ENCODE measurements at regions not wholly inside any gene's neighbourhood (a gene's known extent, or its start where the extent isn't known, plus 50 kb on each side); places are given as distances from the start of the nearest gene placed in this dataset.

GRCh38 chr12:92332552-92332951 lies 186.9 kb upstream of the BTG1 start (continued):
- no peak for TF ChIP-seq CTCF (IDR thresholded peaks at IDR 0.05 in 2 of 3, conservative IDR thresholded peaks at IDR 0.05 in 1 of 3; ENCODE audit: control insufficient read depth in 2 of 3, extremely low read depth in 1 of 3, insufficient read depth in 1 of 3, low read depth in 3 of 3, low read length in 3 of 3)
- no peak for TF ChIP-seq CBX5 (IDR thresholded peaks at IDR 0.05; ENCODE audit: low read depth)
- TF ChIP-seq YY1 (IDR thresholded peaks at IDR 0.05; ENCODE audit: low read depth, low read length), result no peak
- TF ChIP-seq GATAD2B (conservative IDR thresholded peaks at IDR 0.05; ENCODE audit: low read depth), result no peak
- no peak for TF ChIP-seq SREBF2 (IDR thresholded peaks at IDR 0.05; ENCODE audit: low read length)
- TF ChIP-seq WRNIP1 (IDR thresholded peaks at IDR 0.05; ENCODE audit: borderline replicate concordance, low read depth, low read length), result no peak
- TF ChIP-seq SMAD1 (IDR thresholded peaks at IDR 0.05; ENCODE audit: low read depth, partially characterized antibody), result no peak

DNA sequence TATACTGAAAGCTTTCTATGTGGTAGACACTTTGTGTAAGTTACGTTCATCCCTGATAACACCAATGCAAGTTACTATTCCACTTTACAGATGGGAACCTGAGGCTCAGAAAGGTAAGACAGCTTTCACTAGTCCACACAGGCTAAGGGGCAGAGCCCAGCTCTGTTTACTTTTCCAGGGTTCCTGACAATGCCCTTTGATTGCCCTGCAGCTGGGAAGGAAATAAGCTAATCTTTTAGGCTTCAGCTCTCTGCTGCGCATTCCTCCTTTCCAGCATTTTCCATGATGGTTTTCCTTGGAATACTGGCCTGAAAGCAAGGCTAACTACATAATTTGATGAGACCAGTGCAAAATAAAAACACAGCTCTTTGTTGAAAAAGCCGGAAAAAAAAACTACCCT lies 185.7 kb upstream of the BTG1 start:
- SMC1A ChIA-PET (ENCODE audit: uncharacterized antibody, unreplicated experiment), result interaction anchor here (0.6 to 1.3 kb wide), 6 partner anchors 8 to 520 kb away, joined by 3 to 4 read pairs (median 3); no protein-coding TSS in a partner anchor
- no peaks in the 10 kb centered on the region for H3K79me2 ChIP-seq (ENCODE audit: control insufficient read depth, insufficient read depth, low read length)
- FAIRE-seq, result no peak
- WGBS (ENCODE audit: insufficient coverage, insufficient replicate concordance, low lambda C conversion rate, missing lambda C conversion rate), result 97% methylated on average over 3 of the region's 3 CpGs
- RAD21 ChIA-PET (ENCODE audit: unreplicated experiment), result interaction anchor here (1.1 kb wide), 1 partner anchor 520 kb away, joined by 3 read pairs; no protein-coding TSS in a partner anchor
- no TSS peak for BruUV-seq (replicated peaks)
- H3K36me3 ChIP-seq (ENCODE audit: control insufficient read depth in 2 of 2, insufficient read depth in 2 of 2, low read length in 1 of 2), result no peaks in the 10 kb centered on the region
- no peak for DNase-seq (ENCODE audit: low read depth, low spot score)
- H2AFZ ChIP-seq (ENCODE audit: control insufficient read depth, low read depth, low read length), result no peak overlapping the region
- no peak overlapping the region for H3K4me3 ChIP-seq
- POLR2A ChIA-PET, result no interaction called here
- H3K27ac ChIP-seq (ENCODE audit: control insufficient read depth, insufficient read depth), result no peak overlapping the region
- CTCF ChIA-PET, result interaction anchor here (1.2 kb wide), 1 partner anchor 78 kb away, joined by 3 read pairs; no protein-coding TSS in a partner anchor
- no peak overlapping the region for H3K9ac ChIP-seq (ENCODE audit: control insufficient read depth, insufficient read depth, low read length)
- intact Hi-C loops (cut with micrococcal nuclease; ENCODE audit: unreplicated experiment) (no loop called here), in situ Hi-C loops (cut with MboI) (no loop called here)
- H4K20me1 ChIP-seq (ENCODE audit: control insufficient read depth, insufficient read depth), result no peaks in the 10 kb centered on the region
- H3K4me1 ChIP-seq (ENCODE audit: control insufficient read depth, insufficient read depth, low read length), result no peaks in the 10 kb centered on the region
- no peak for ATAC-seq
- H3K4me2 ChIP-seq (ENCODE audit: control insufficient read depth, insufficient read depth), result no peak overlapping the region
- no peaks in the 10 kb centered on the region for H3K9me3 ChIP-seq (replicated peaks; ENCODE audit: control insufficient read depth, insufficient read depth, low read length)
- H3K27me3 ChIP-seq (replicated peaks in 1 of 2; ENCODE audit: control insufficient read depth in 2 of 2, insufficient read depth in 2 of 2, low read length in 1 of 2), result no peaks in the 10 kb centered on the region
- TF ChIP-seq SMC3 (IDR thresholded peaks at IDR 0.05; ENCODE audit: borderline replicate concordance, low read length), result no peak
- TF ChIP-seq, protein P1, sequence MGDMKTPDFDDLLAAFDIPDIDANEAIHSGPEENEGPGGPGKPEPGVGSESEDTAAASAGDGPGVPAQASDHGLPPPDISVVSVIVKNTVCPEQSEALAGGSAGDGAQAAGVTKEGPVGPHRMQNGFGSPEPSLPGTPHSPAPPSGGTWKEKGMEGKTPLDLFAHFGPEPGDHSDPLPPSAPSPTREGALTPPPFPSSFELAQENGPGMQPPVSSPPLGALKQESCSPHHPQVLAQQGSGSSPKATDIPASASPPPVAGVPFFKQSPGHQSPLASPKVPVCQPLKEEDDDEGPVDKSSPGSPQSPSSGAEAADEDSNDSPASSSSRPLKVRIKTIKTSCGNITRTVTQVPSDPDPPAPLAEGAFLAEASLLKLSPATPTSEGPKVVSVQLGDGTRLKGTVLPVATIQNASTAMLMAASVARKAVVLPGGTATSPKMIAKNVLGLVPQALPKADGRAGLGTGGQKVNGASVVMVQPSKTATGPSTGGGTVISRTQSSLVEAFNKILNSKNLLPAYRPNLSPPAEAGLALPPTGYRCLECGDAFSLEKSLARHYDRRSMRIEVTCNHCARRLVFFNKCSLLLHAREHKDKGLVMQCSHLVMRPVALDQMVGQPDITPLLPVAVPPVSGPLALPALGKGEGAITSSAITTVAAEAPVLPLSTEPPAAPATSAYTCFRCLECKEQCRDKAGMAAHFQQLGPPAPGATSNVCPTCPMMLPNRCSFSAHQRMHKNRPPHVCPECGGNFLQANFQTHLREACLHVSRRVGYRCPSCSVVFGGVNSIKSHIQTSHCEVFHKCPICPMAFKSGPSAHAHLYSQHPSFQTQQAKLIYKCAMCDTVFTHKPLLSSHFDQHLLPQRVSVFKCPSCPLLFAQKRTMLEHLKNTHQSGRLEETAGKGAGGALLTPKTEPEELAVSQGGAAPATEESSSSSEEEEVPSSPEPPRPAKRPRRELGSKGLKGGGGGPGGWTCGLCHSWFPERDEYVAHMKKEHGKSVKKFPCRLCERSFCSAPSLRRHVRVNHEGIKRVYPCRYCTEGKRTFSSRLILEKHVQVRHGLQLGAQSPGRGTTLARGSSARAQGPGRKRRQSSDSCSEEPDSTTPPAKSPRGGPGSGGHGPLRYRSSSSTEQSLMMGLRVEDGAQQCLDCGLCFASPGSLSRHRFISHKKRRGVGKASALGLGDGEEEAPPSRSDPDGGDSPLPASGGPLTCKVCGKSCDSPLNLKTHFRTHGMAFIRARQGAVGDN (IDR thresholded peaks at IDR 0.05), result no peak
- no peak for TF ChIP-seq IKZF2 (IDR thresholded peaks at IDR 0.05)
- no peak for TF ChIP-seq ZBTB4 (CRISPR knock-in tag; IDR thresholded peaks at IDR 0.05)
- TF ChIP-seq ZSCAN29 (IDR thresholded peaks at IDR 0.05), result no peak
- no peak for TF ChIP-seq ATF2 (IDR thresholded peaks at IDR 0.05; ENCODE audit: low read length)

Measured in GM12878 (cell line).